Erythroblast (primary cell): ENCODE measurements at regions not wholly inside any gene's neighbourhood (a gene's known extent, or its start where the extent isn't known, plus 50 kb on each side); places are given as distances from the start of the nearest gene placed in this dataset.

Experiments
- DNase-seq, 2 experiments: peaks; one replicate each; lab custom pipeline; 2025; lab: John Stamatoyannopoulos, UW
- GATA1 ChIP-seq: IDR thresholded peaks from 2 replicates; pipeline ENCODE4 v1.6.1; 2011; ENCODE audit warnings: low read depth, mild to moderate bottlenecking, control low read depth, low read length, moderate library complexity
- POLR2A ChIP-seq: IDR thresholded peaks from 2 replicates; pipeline ENCODE4 v1.6.1; 2011; ENCODE audit warnings: mild to moderate bottlenecking, low read length

DNA sequence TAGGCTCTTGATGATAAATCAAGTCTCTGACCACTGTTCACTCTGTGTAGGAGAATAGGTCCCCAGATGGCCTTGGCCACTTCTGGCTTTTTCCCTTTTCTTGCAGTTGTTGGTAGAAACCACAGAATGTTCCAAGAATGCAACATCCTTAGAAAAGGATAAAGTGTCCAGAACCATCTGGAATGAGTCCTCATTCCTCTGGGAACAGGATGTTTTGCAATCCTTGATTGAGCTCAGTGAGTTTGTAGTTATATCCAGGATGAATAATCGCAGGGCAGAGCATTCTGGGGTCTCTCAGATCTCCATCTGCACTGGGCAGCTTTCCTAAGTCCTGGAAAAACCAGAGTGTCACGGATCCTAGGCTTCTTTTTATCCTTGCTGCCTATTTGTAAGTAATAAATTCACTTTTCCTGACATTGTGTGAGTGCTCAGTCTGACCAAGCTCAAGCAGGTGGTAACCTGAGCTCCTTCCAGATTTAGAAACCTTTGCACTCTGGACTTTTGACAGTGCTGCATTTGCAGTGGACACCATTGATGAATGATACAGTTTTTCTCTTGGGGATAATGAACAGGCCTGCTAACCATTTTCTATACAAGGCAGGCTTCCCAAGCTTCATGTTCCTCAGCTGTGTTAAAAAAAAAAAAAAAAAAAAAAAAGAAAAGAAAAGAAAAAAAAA, 1028.6 kb downstream of the OTOL1 start:
- no peak for TF ChIP-seq POLR2A
- no peak for TF ChIP-seq GATA1
- no peak for DNase-seq

DNA sequence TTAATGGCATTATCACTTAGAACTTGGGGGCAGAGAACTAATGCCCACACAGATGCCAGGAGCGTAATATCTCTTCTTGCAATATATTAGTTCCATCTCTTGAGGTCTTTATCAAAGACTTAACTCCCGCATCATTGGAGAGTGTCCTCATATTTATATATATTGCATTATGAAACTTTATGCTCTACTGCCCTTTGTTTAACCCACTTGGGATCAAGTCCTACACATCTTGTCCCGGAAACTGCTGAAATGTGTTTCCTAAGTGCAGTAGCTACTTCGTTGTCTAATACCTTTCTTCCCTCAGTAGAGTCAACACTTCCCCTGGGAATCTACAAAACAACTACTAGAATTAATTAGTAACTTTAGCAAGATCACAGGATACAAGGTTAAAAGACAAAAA, 1029.2 kb downstream of the OTOL1 start:
- TF ChIP-seq GATA1 (no peak), POLR2A (no peak)
- DNase-seq: no peak

DNA sequence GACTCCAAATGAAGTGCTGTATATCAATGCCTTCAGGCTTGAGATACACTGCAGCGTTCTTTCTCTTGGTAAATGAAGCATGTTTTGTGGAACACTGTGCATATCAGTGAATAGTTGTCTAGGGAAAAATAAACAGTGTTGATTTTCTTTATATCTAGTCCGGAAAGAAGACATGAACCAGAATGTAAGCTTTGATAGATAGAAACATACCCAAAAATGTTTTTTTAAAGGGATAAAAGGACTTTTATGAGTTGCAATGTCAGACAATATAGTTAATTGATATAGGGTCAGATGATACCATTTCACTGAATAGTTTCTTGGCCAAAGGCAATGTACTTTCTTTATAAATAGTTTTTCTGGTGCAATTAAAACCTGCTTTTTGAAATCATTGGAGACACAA, 1037.8 kb downstream of the OTOL1 start:
- no peak for DNase-seq
- TF ChIP-seq GATA1 (no peak), POLR2A (no peak)

DNA sequence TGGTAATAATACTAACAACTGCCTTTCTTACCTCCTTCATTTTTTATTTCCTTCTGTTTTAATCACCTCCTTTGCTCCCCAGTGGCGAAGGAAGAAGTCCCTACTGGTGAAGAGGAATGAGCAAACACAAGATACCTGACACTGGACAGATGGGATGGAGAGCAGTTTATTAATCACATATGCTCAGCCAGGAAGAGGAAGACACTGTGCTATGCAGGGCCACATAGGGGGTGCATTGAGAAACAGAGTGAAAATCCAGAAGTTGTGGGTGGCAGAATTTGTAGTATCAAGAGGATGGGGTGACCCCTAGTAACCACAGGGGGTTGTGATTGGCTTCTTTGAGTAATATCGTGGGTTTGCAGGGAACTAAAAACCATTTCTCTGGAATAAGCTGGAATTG, 1041.9 kb downstream of the OTOL1 start:
- DNase-seq: no peak
- TF ChIP-seq GATA1 (no peak), POLR2A (no peak)

DNA sequence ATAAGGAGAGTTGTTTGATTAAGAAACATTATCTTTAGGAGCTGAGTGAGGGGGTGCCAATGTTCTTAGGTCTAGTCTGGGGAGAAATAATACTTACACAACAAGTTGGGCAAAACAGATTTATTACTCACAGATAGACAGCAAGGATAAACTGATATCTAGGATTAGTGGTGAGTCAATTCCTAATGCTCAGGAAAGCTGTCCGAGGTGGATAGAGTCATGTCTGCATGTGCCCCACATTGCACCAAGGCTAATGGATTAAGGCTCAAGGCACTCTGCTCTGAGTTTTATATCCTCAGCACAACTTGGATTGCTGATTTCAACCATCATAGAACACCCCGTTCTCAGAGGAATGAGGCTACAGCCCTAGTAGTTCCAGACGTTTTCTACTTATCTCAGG, 1042.3 kb downstream of the OTOL1 start:
- no peak for DNase-seq
- TF ChIP-seq POLR2A: no peak
- no peak for TF ChIP-seq GATA1

DNA sequence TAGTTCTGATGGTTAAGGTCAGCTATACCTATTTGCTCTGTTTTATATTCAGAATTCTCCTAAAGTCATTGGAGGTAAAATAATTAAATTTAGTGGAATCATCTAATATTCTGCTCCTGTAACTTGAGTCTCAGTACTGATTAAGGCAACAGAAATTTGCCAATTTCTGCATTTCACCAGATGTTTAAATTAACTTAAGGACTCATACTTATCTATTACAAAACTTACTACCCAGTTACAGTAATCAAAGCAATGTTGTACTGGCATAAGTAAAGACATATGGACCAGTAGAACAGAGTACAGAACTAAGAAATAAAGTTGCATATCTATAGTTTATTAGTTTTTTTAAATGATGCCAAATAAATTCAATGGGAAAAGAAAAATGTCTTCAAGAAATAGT, 1043.8 kb downstream of the OTOL1 start:
- DNase-seq: no peak
- no peak for TF ChIP-seq GATA1
- no peak for TF ChIP-seq POLR2A

DNA sequence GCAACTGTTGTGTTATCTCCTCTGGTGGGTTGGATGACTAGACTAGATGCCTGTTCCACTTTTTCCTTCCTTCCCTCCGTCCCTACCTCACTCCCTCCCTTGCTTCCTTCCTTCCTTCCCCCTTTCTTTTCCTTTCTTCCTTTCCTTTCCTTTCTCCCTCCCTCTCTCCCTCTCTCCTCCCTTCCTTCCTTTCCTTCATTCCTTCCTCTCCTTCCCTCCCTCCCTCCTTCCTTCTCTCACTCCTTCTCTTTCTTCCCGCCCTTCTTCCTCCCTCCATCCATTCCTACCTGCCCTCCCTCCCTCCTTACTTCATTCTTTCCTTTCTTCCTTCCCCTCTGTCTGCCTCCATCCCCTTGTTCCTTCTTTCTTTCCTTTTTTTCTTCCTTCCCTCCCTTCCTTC, 1045.3 kb downstream of the OTOL1 start:
- TF ChIP-seq GATA1 (no peak), POLR2A (no peak)
- DNase-seq: no peak

DNA sequence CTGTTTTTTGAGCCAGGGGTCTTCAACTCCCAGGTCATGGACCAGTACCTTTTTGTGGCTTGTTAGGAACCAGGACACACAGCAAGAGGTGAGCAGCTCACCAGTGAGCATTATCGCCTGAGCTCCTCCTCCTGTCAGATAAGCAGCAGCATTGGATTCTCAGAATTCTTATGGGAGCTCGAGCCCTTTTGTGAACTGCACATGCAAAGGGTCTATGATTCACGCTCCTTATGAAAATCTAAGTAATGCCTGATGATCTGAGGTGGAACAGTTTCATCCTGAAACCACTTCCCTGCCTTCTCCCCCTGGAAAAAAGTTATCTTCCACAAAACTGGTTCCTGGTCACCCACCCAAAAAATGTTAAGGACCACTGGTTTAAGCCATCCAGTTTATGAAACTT, 1047.6 kb downstream of the OTOL1 start:
- no peak for TF ChIP-seq POLR2A
- no peak for TF ChIP-seq GATA1
- DNase-seq: no peak

DNA sequence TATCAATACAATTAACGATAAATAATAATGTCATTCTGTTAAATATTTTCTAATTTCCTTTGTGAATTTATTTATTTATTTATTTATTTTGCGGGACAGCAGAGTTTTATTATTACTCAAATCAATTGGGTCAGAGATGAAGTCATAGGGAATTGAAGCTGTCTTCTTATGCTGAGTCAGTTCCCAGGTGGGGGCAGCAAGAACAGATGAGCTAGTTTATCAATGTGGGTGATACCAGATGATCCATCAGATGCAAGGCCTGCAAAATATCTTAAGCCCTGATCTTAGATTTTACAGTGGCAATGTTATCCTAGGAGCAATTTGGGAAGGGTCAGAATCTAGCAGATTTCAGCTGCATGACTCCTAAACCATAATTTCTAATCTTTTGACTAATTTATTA, 1050.3 kb downstream of the OTOL1 start:
- DNase-seq: no peak
- TF ChIP-seq POLR2A: no peak
- TF ChIP-seq GATA1: no peak

DNA sequence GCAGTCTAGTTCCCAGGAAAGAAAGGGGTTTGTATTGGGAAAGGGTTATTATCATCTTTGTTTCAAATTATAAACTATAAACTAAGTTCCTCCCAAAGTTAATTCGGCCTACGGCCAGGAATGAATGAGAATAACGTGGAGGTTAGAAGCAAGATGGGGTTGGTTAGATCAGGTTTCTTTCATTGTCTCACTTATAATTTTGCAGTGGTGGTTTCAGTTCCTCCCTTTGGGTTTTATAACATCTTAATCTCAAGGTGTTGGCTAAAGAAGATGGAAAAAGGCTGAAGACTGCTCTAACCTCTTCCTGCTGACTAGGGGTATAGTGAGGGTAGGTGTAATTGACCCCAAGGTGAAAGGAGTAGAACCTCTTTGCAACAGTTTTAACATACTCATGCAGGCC, 1050.7 kb downstream of the OTOL1 start:
- DNase-seq: no peak
- TF ChIP-seq GATA1 (no peak), POLR2A (no peak)

DNA sequence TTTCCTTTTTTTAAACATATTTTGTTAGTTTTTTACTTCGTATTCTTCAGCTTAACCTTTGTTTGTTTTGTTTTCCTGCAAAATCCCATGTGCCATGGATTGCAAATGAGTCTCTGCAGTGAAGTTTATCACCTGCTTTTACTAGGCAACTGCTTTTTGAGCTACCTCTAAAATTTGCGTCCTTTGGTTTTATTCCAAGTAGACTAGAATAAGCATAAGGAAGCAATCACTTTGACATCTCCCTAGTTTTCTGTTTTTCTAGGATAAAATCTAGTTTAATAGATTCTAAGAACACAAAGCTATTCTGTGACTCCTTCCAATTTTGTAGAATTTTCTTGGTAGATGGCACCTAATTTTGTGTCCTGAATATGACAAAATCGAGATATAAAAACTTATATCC, 1059.2 kb downstream of the OTOL1 start:
- TF ChIP-seq GATA1 (no peak), POLR2A (no peak)
- no peak for DNase-seq

DNA sequence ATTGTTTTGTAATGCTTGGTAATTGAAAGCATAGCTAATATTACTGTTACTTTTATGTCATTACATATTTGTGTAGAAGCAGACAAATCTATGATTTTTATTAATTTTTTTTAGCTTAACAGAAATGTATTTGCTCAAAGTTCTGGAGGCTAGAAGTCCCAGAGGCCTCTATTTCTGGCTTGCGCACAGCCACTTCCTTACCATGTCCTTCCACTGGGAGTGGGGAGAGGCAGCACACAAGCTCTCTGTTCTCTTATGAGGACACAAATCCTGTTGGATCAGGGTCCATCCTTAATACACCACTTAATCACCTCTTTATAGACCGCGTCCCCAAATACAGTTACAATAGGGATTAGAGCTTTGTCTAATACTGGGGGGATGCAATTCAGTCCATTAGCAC, 1061.4 kb downstream of the OTOL1 start:
- TF ChIP-seq POLR2A (no peak), GATA1 (no peak)
- DNase-seq: no peak

DNA sequence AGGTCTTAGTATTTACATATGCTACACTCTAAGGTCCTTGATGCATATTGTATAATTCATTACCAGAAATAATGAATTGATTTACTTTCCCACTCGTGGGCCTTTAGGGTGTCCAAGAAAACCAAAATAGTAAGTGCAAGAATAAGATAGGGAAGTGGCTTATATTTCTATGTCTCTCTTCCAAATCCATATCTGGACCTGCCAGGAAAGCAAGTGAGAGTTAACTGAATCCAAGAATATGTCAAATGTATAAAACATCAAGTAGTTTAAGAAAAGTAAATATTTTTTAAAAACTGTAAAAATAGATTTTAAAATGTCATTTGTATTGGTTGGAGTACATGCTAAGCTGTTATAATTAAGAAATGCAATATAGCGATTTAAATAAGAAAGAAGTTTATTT, 1072.1 kb downstream of the OTOL1 start:
- no peak for TF ChIP-seq GATA1
- TF ChIP-seq POLR2A: no peak
- no peak for DNase-seq

DNA sequence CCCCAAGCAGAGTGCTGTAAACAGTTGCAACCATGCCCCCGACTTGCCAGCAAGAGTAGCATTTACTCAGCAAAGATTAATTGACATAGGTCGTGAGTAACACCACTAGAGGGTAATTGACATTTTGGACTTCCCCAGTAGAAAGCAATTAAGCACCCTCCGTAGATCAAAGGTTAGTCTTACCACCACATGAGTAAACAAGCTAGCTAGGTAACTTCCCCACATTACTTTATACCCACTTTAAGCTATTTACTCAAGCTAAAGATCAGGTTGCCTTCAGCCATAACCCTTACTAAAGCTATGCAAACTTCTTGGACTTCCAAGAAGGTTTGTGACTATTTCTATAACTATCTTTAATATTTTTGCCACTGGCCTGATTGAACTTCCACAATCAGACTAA, 1072.7 kb downstream of the OTOL1 start:
- no peak for TF ChIP-seq GATA1
- TF ChIP-seq POLR2A: no peak
- no peak for DNase-seq

DNA sequence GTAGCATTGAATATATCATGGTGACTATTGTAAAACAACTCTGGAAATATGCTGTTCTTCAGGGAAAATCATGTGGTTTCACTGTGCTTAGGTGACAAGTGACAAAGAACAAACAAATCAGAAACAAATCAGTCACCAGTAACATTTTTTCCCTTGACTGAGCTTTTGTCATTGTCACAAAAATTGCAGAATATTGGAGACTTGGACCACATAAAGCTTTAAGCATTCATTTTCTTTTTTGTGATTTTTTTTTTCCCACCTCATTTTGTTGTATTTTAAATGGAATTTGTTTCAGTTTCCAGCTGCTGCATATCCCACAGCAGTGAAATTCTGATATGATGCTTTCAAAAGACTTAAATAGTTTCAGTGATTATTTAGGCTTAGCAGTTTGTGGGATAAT, 1088.4 kb downstream of the OTOL1 start:
- no peak for DNase-seq
- no peak for TF ChIP-seq GATA1
- no peak for TF ChIP-seq POLR2A
